ENCODE measurements at regions not wholly inside any gene's neighbourhood (a gene's known extent, or its start where the extent isn't known, plus 50 kb on each side); places are given as distances from the start of the nearest gene placed in this dataset.

GRCh38 chr2:222108957-222109585 lies 189.7 kb downstream of the PAX3 start:
- CTCF ChIA-PET (ENCODE audit: partially characterized antibody), result no interaction called here
- Histone ChIP-seq H3K79me2 (ENCODE audit: control insufficient read depth in 1 of 2, insufficient read depth in 2 of 2, low read length in 2 of 2) (no peaks in the 10 kb centered on the region), H4K8ac (ENCODE audit: extremely low read depth, insufficient read depth, low read length) (no peak overlapping the region), H2BK120ac (replicated peaks; ENCODE audit: low read depth, low read length) (no peak overlapping the region), H3K4me1 (replicated peaks in 1 of 4; ENCODE audit: control insufficient read depth in 3 of 4, insufficient read depth in 4 of 4, low read length in 3 of 4) (no peaks in the 10 kb centered on the region; a peak in 1 of 7 replicates), H3K18ac (ENCODE audit: extremely low read depth, low read length) (no peak overlapping the region), H3K23ac (ENCODE audit: insufficient read length) (no peak overlapping the region), H3K4me3 (ENCODE audit: extremely low read depth in 1 of 4, insufficient read depth in 2 of 4, low read depth in 3 of 4, low read length in 4 of 4) (no peak overlapping the region), H3K56ac (replicated peaks; ENCODE audit: insufficient read length, low read depth, low read length) (no peak overlapping the region), H2BK12ac (ENCODE audit: low read depth, low read length) (no peak overlapping the region), H3K4ac (replicated peaks; ENCODE audit: insufficient read length, low read depth, low read length) (no peak overlapping the region), H2BK15ac (ENCODE audit: low read length) (no peak overlapping the region), H2AFZ (ENCODE audit: low read length) (no peak overlapping the region), H3K27ac (ENCODE audit: low read depth, low read length) (no peak overlapping the region), H3K4me2 (ENCODE audit: insufficient read depth in 1 of 2, low read depth in 2 of 2, low read length in 2 of 2) (no peak overlapping the region), H3K9me3 (ENCODE audit: insufficient read depth in 2 of 2, low read depth in 1 of 2, low read length in 1 of 2) (no peaks in the 10 kb centered on the region), H2BK20ac (ENCODE audit: low read length) (no peak overlapping the region), H3K9ac (replicated peaks in 1 of 4; ENCODE audit: extremely low read depth in 1 of 4, low read depth in 3 of 4, low read length in 3 of 4) (no peak overlapping the region), H4K20me1 (replicated peaks in 1 of 2; ENCODE audit: control insufficient read depth in 1 of 2, insufficient read depth in 2 of 2, low read length in 2 of 2) (no peaks in the 10 kb centered on the region), H4K5ac (ENCODE audit: insufficient read length, low read depth, low read length) (no peak overlapping the region), H3K14ac (ENCODE audit: insufficient read length) (no peak overlapping the region), H3K23me2 (ENCODE audit: low read depth, low read length) (no peaks in the 10 kb centered on the region), H2AK5ac (ENCODE audit: low read depth, low read length) (no peak overlapping the region), H3K27me3 (replicated peaks in 1 of 4; ENCODE audit: control insufficient read depth in 3 of 4, extremely low read depth in 1 of 4, insufficient read depth in 3 of 4, low read length in 3 of 4) (no peaks in the 10 kb centered on the region), H4K91ac (replicated peaks; ENCODE audit: insufficient read length, low read length) (no peak overlapping the region), H2BK5ac (ENCODE audit: low read depth, low read length) (no peak overlapping the region), H3K79me1 (ENCODE audit: low read depth, low read length) (no peaks in the 10 kb centered on the region), H3K36me3 (ENCODE audit: control insufficient read depth in 2 of 4, insufficient read depth in 4 of 4, low read length in 3 of 4) (no peaks in the 10 kb centered on the region)
- DNase-seq (ENCODE audit: low read depth in 1 of 2, low spot score in 2 of 2) (no peak), FAIRE-seq (no peak)
- POLR2A ChIA-PET (ENCODE audit: partially characterized antibody), result no interaction called here
- WGBS, 2 experiments (ENCODE audit: extremely low coverage in 1 of 2, insufficient coverage in 1 of 2, insufficient read length in 1 of 2, insufficient replicate concordance in 2 of 2, low coverage in 1 of 2, low lambda C conversion rate in 2 of 2, missing lambda C conversion rate in 1 of 2), result 89% methylated on average over 4 of the region's 4 CpGs; no CpG with 5 or more reads in 1 of the 2 experiments
- TF ChIP-seq MAX (IDR thresholded peaks at IDR 0.05) (no peak), POLR2A (IDR thresholded peaks at IDR 0.05; ENCODE audit: control extremely low read depth in 1 of 2, low read depth in 2 of 2, low read length in 2 of 2) (no peak), BCL11A (IDR thresholded peaks at IDR 0.05; ENCODE audit: low read depth in 2 of 2, low read length in 2 of 2) (no peak), USF2 (IDR thresholded peaks at IDR 0.05; ENCODE audit: low read length) (no peak), KDM5A (IDR thresholded peaks at IDR 0.05; ENCODE audit: low read length) (no peak), HDAC2 (IDR thresholded peaks at IDR 0.05; ENCODE audit: borderline replicate concordance in 1 of 2, low read depth in 2 of 2, low read length in 2 of 2) (no peak), ATF3 (IDR thresholded peaks at IDR 0.05; ENCODE audit: insufficient read depth, low read depth, low read length) (no peak), JUN (IDR thresholded peaks at IDR 0.05; ENCODE audit: low read depth, low read length) (no peak), SP4 (IDR thresholded peaks at IDR 0.05; ENCODE audit: low read length) (no peak), CBX5 (IDR thresholded peaks at IDR 0.05; ENCODE audit: low read depth, low read length) (no peak)

Data from H1 (cell line).